Activated CD4-positive, alpha-beta T cell treated with anti-CD3 and anti-CD28 coated beads, Interleukin-2, amount 50 U/mL, for 48 hours (primary cell): ENCODE measurements at regions not wholly inside any gene's neighbourhood (a gene's known extent, or its start where the extent isn't known, plus 50 kb on each side); places are given as distances from the start of the nearest gene placed in this dataset.

Experiments
- DNase-seq, 2 experiments: peaks; one replicate each; pipeline ENCODE4 v3.0.0-alpha.2; 2020

- DNase-seq = no peak
Measured at GRCh38 chr10:43945094-43945730, 296.5 kb upstream of the ZNF32 start.

GRCh38 chr10:43944381-43945093 is 295.9 kb upstream of the ZNF32 start:
- DNase-seq = no peak

GRCh38 chr10:43943818-43944360 is 295.2 kb upstream of the ZNF32 start:
- no peak for DNase-seq

- DNase-seq = no peak
Measured at GRCh38 chr10:43943119-43943817, 294.6 kb upstream of the ZNF32 start.

- DNase-seq = no peak
Measured at GRCh38 chr10:43942096-43942850, 293.6 kb upstream of the ZNF32 start.

GRCh38 chr10:43940898-43941837 is 292.5 kb upstream of the ZNF32 start:
- no peak for DNase-seq

GRCh38 chr10:43939939-43940820 is 291.5 kb upstream of the ZNF32 start:
- DNase-seq = no peak

- DNase-seq = no peak
Measured at GRCh38 chr10:43939389-43939938, 290.8 kb upstream of the ZNF32 start.

- no peak for DNase-seq
Measured at GRCh38 chr10:43938810-43939209, 290.1 kb upstream of the ZNF32 start.

- DNase-seq = no peak
Measured at GRCh38 chr10:43931308-43931930, 282.7 kb upstream of the ZNF32 start.

GRCh38 chr10:43930777-43931176 is 282.1 kb upstream of the ZNF32 start:
- no peak for DNase-seq

GRCh38 chr10:43930243-43930642 is 281.6 kb upstream of the ZNF32 start:
- no peak for DNase-seq

- DNase-seq = no peak
Measured at GRCh38 chr10:43929122-43929521, 280.4 kb upstream of the ZNF32 start.

- DNase-seq = no peak
Measured at GRCh38 chr10:43928425-43928968, 279.8 kb upstream of the ZNF32 start.

- DNase-seq = no peak
Measured at GRCh38 chr10:43926875-43927406, 278.3 kb upstream of the ZNF32 start.

- DNase-seq = no peak
Measured at GRCh38 chr10:43926371-43926770, 277.7 kb upstream of the ZNF32 start.

GRCh38 chr10:43925793-43926192 is 277.1 kb upstream of the ZNF32 start:
- no peak for DNase-seq

GRCh38 chr10:43923328-43923727 is 274.6 kb upstream of the ZNF32 start:
- no peak for DNase-seq
